Adrenal gland (tissue), 9 donors: ENCODE measurements at regions not wholly inside any gene's neighbourhood (a gene's known extent, or its start where the extent isn't known, plus 50 kb on each side); places are given as distances from the start of the nearest gene placed in this dataset.

Source experiments
- DNase-seq, 7 donors: peaks; one replicate each; pipeline ENCODE4 v3.0.0-alpha.2; 2019 to 2020
- H3K27ac ChIP-seq, 5 donors: fragments of 200-600 bp; sonication (generic) in 4 of 5; 1 replicate in 3 of 5; 2 replicates in 2 of 5; pipeline versions ENCODE4 v1.5.1 to v1.8.0; 2016 to 2020; ENCODE audit warnings: mild to moderate bottlenecking in 1 of 5
- H3K27me3 ChIP-seq: fragments of 200-600 bp; 2 replicates; pipeline ENCODE4 v1.8.0; 2021
- H3K36me3 ChIP-seq, 2 donors: fragments of 200-600 bp; replicated peaks in 1 of 2; 1 replicate in 1 of 2; 2 replicates in 1 of 2; pipeline versions ENCODE4 v1.5.1 to v1.8.0; 2018 to 2022
- H3K4me1 ChIP-seq, 2 donors: fragments of 200-600 bp; replicated peaks in 1 of 2; 1 replicate in 1 of 2; 2 replicates in 1 of 2; pipeline versions ENCODE4 v1.5.1 to v1.8.0; 2018 to 2021
- H3K4me3 ChIP-seq, 4 donors: fragments of 200-600 bp; sonication (generic) in 3 of 4; one replicate each; pipeline ENCODE4 v1.5.1; 2016 to 2018
- H3K9me3 ChIP-seq, 3 donors: fragments of 200-600 bp; sonication (generic) in 1 of 3; replicated peaks in 1 of 3; 1 replicate in 2 of 3; 2 replicates in 1 of 3; pipeline versions ENCODE4 v1.5.1 to v1.8.0; 2016 to 2021
- POLR2A ChIP-seq, 2 donors: fragments of 450-650 bp; IDR thresholded peaks; one replicate each; pipeline ENCODE4 v1.6.1; 2017; ENCODE audit warnings: antibody characterized with exemption in 2 of 2, mild to moderate bottlenecking in 2 of 2, moderate library complexity in 1 of 2
- WGBS, 4 donors: extraction: QIAGEN DNeasy Blood & Tissue Kit in 2 of 4; methylation state at CpG; one replicate each; pipeline versions ENCODE4 v1.1.5 to v1.1.7; 2013 to 2017; 5-methylcytosine and 5-hydroxymethylcytosine counted together
- intact Hi-C, 2 donors: fragments of 100-400 bp; cut with DNase I; formaldehyde crosslinking; loops; one replicate each; pipeline versions ENCODE4 v1.14.1 to v1.15.0; 2022 to 2023
- TF ChIP-seq, protein P1 (sequence below), 6 experiments: fragments of 450-650 bp in 4 of 6; fragments of 200-600 bp in 2 of 6; sonication (generic) in 1 of 6; IDR thresholded peaks; 1 replicate in 5 of 6; 2 replicates in 1 of 6; pipeline versions ENCODE4 v1.5.1 to v1.8.0; 2016 to 2021; ENCODE audit warnings: antibody characterized with exemption in 6 of 6, mild to moderate bottlenecking in 2 of 6, moderate library complexity in 1 of 6
- donor health status: healthy with polysubstance abuse.
- donor health status: Bipolar disorder and iron deficiency.
- donor health status: DM: yes; HTN: yes; CAD: no.
- donor health status: DM: no; HTN: no; CAD: no.
- donor health status: DM: no; HTN: no; CAD: no.

DNA sequence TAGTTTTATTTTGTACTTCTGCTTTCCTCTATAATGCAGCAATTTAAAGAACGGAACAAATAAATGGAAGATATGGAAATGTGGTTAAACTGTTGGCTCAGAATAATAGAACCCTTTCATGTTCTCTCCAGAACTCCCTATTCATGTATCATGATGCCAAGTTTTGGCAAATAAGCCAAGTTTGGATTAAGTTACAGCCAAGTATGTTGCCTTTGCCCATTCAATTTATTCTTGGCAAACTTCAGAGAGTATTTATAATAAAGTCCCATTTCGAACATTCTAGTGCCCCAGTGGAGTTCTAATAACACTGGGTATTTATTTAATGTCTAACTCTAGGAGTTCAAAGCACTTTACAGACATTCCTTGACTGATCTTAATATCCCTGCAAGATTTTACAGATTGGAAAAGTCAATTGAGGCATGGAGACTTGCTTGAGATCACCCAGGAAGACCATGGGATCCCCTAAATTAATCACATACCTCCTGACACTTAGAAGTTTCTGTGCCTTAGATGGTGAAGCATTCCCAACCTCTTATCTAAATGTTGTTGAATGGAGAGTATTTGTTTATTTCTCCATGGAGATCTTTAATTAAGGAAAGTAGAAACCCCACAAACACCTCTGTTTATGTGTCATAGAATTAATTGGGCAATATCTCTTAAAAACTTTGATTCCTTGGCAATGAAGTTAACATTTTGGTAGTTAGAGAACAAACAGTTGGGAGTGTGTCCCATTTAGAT is 106.7 kb downstream of the ACKR3 start:
- intact Hi-C loops: no loop called here
- no peak overlapping the region for H3K27ac ChIP-seq

DNA sequence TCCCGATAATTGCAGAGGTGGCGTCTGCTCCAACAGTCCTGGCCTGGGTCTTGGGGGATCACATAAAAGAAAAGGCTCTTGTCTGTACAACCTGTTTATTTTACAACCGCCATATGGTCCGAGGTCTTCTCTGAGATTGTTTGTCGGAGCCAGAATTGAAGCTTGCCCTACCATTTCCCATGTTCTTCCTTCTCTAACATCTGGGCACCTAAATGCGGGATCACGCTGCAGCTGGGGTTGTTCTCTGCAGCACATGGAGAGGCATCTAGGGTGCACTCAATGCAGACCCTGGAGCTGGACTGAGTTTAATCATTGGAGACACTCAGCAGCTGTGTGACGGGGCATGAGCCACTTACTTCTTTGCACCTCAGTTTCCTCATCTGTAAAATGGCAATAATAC is 107.7 kb downstream of the ACKR3 start:
- H3K4me1 ChIP-seq: no peaks in the 10 kb centered on the region
- no peak for DNase-seq
- H3K4me3 ChIP-seq: no peak overlapping the region
- no peaks in the 10 kb centered on the region for H3K36me3 ChIP-seq
- no peaks in the 10 kb centered on the region for H3K9me3 ChIP-seq
- H3K27me3 ChIP-seq: no peaks in the 10 kb centered on the region
- intact Hi-C loops: no loop called here
- no peak overlapping the region for H3K27ac ChIP-seq
- TF ChIP-seq, protein P1, sequence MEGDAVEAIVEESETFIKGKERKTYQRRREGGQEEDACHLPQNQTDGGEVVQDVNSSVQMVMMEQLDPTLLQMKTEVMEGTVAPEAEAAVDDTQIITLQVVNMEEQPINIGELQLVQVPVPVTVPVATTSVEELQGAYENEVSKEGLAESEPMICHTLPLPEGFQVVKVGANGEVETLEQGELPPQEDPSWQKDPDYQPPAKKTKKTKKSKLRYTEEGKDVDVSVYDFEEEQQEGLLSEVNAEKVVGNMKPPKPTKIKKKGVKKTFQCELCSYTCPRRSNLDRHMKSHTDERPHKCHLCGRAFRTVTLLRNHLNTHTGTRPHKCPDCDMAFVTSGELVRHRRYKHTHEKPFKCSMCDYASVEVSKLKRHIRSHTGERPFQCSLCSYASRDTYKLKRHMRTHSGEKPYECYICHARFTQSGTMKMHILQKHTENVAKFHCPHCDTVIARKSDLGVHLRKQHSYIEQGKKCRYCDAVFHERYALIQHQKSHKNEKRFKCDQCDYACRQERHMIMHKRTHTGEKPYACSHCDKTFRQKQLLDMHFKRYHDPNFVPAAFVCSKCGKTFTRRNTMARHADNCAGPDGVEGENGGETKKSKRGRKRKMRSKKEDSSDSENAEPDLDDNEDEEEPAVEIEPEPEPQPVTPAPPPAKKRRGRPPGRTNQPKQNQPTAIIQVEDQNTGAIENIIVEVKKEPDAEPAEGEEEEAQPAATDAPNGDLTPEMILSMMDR (IDR thresholded peaks at IDR 0.05): no peak
- no peak for TF ChIP-seq POLR2A (IDR thresholded peaks at IDR 0.05)
- 74 to 84% (median 78%) methylated on average over 7 to 8 of the region's 8 CpGs for WGBS, 4 donors

More for the DNA sequence above, 106.7 kb downstream of the ACKR3 start:
- DNase-seq: no peak
- Histone ChIP-seq H3K27me3 (no peaks in the 10 kb centered on the region), H3K36me3 (no peaks in the 10 kb centered on the region), H3K4me3 (no peak overlapping the region), H3K4me1 (no peaks in the 10 kb centered on the region), H3K9me3 (no peaks in the 10 kb centered on the region)
- 44 to 63% (median 55%) methylated on average over 2 of the region's 2 CpGs for WGBS, 4 donors
- no peak for TF ChIP-seq POLR2A (IDR thresholded peaks at IDR 0.05)
- TF ChIP-seq, protein P1 (IDR thresholded peaks at IDR 0.05): no peak

DNA sequence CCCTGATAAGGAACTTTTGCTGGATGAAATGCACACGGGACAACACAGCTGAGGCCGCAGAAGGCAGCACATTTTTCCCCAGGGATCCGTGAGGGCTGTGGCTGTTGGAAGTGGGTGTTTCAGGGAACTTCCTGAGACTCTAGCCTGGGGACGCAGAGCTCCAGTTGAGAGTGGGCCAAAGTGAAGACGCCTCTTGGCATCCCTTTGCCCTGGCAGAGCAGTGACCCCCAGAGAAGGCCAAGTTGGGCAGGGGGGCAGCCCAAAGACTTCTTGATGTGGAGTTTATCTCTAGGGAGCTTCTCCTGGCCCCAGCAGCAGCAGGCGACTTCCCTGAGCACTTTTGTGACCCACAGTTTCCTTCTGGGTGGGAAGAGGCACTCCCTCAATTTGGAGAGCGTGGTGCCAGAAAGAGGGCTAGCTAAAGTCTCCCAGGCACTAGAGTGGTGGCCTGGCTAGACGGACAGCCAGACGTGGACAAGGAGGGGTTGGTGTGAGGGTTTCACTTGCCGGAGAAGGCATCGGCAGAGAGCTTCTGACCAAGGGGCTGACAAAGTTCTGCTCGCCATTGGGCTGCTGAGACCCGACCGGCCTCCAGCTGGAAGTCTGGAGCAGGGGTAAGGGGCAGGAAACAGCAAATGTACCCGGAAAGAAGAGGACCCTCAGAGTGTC is 108.8 kb downstream of the ACKR3 start:
- TF ChIP-seq, protein P1 (IDR thresholded peaks at IDR 0.05): no peak
- TF ChIP-seq POLR2A (IDR thresholded peaks at IDR 0.05): no peak
- intact Hi-C loops: no loop called here

DNA sequence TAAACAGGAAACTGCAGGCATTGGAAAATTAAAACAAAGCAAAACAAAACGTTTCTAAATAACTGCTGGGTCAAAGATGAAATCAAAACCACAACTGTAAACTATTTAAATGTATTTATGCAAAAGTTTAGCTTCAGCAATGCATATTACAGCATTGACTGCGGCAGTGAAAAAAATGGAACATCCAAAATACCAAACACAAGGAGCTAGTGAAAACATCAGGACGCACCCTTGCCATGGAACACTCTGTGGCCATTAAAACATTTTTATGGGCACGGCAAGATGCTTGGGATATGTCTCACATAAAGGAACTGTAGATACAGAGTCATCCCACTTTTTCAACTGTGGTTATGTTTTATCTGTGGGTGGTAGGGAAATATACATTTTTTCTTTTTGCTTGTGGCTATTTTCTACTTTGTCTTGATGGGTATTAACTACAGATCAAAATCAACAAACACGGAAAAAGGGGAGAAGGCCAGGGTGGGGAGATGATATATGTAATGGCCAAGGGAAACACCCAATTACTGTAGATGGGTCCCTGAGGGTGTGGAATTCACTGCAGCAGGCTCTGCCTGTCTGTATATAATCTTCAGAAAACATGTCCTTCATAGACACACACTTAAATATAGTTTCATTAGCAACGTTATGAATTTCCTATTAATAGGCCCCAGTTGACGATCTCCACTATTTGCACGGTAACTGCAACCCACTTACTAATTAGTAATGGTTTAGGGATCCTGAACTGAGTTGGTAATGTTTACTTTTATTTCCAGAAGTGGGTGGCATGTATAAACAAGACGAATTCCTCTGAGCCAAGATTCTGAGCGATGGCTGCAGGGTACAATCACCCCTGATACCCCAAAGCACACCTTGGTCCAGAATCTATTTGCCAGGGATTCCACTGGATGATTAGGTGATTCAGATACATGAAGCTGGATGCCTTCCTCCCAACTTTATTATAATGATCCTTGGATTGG is 110.5 kb downstream of the ACKR3 start:
- no peaks in the 10 kb centered on the region for H3K9me3 ChIP-seq
- intact Hi-C loops: no loop called here
- H3K4me3 ChIP-seq: no peak overlapping the region
- no peak for DNase-seq
- no peaks in the 10 kb centered on the region for H3K4me1 ChIP-seq
- WGBS, 4 donors: 72 to 81% (median 74%) methylated on average over 10 of the region's 10 CpGs
- H3K36me3 ChIP-seq: no peaks in the 10 kb centered on the region
- H3K27me3 ChIP-seq: no peaks in the 10 kb centered on the region
- TF ChIP-seq POLR2A (IDR thresholded peaks at IDR 0.05): no peak
- TF ChIP-seq, protein P1 (IDR thresholded peaks at IDR 0.05): no peak
- H3K27ac ChIP-seq: no peak overlapping the region

More for the DNA sequence above, 108.8 kb downstream of the ACKR3 start:
- Histone ChIP-seq H3K36me3 (no peaks in the 10 kb centered on the region), H3K27me3 (no peaks in the 10 kb centered on the region), H3K9me3 (no peaks in the 10 kb centered on the region), H3K27ac (no peak overlapping the region), H3K4me3 (no peak overlapping the region), H3K4me1 (no peaks in the 10 kb centered on the region)
- 71 to 88% (median 73%) methylated on average over 10 to 15 of the region's 15 CpGs for WGBS, 4 donors
- peak in 1 of 7 donors; percentile 7 for DNase-seq
